SW480 (cell line): ENCODE measurements at regions not wholly inside any gene's neighbourhood (a gene's known extent, or its start where the extent isn't known, plus 50 kb on each side); places are given as distances from the start of the nearest gene placed in this dataset.
"Not testable (repeated sequence)": the region's sequence is repeated elsewhere in the genome, so short reads cannot be mapped to it uniquely, and the experiment has no call there.

Source experiments
- DNase-seq: peaks from one replicate; pipeline ENCODE4 v3.0.0-alpha.2; 2016; ENCODE audit warnings: low spot score

- DNase-seq = no peak
Measured at GRCh38 chr19:28150129-28150528, 1062.8 kb downstream of the UQCRFS1 start.

GRCh38 chr19:28148554-28148953 lies 1064.4 kb downstream of the UQCRFS1 start:
- no peak for DNase-seq

- DNase-seq = no peak
Measured at GRCh38 chr19:28142258-28142657, 1070.7 kb downstream of the UQCRFS1 start.

- DNase-seq = no peak
Measured at GRCh38 chr19:28140201-28140600, 1072.8 kb downstream of the UQCRFS1 start.

- no peak for DNase-seq
Measured at GRCh38 chr19:28137772-28138171, 1075.2 kb downstream of the UQCRFS1 start.

GRCh38 chr19:28136796-28137195 lies 1076.2 kb downstream of the UQCRFS1 start:
- no peak for DNase-seq

GRCh38 chr19:28135825-28136224 lies 1077.1 kb downstream of the UQCRFS1 start:
- DNase-seq = no peak

- no peak for DNase-seq
Measured at GRCh38 chr19:28134311-28134710, 1078.6 kb downstream of the UQCRFS1 start.

GRCh38 chr19:28130881-28131280 lies 1082.1 kb downstream of the UQCRFS1 start:
- DNase-seq = not testable (repeated sequence)

- DNase-seq = no peak
Measured at GRCh38 chr19:28130066-28130511, 1082.9 kb downstream of the UQCRFS1 start.

GRCh38 chr19:28128341-28128740 lies 1084.6 kb downstream of the UQCRFS1 start:
- no peak for DNase-seq

- no peak for DNase-seq
Measured at GRCh38 chr19:28126135-28126898, 1086.6 kb downstream of the UQCRFS1 start.

GRCh38 chr19:28122734-28123133 lies 1090.2 kb downstream of the UQCRFS1 start:
- DNase-seq = no peak

GRCh38 chr19:28118235-28118634 lies 1094.7 kb downstream of the UQCRFS1 start:
- no peak for DNase-seq

GRCh38 chr19:28117143-28117542 lies 1095.8 kb downstream of the UQCRFS1 start:
- DNase-seq = no peak

GRCh38 chr19:28116379-28116778 lies 1096.6 kb downstream of the UQCRFS1 start:
- DNase-seq = not testable (repeated sequence)

GRCh38 chr19:28103921-28104320 lies 1109.0 kb downstream of the UQCRFS1 start:
- DNase-seq = no peak

- DNase-seq = not testable (repeated sequence)
Measured at GRCh38 chr19:28084659-28085157, 1128.2 kb downstream of the UQCRFS1 start.

GRCh38 chr19:28076628-28077027 lies 1136.3 kb downstream of the UQCRFS1 start:
- no peak for DNase-seq

- DNase-seq = no peak
Measured at GRCh38 chr19:28075229-28075628, 1137.7 kb downstream of the UQCRFS1 start.

- DNase-seq = no peak
Measured at GRCh38 chr19:28074773-28075172, 1138.2 kb downstream of the UQCRFS1 start.

GRCh38 chr19:28067882-28068281 lies 1145.1 kb downstream of the UQCRFS1 start:
- no peak for DNase-seq

GRCh38 chr19:28066988-28067387 lies 1146.0 kb downstream of the UQCRFS1 start:
- no peak for DNase-seq

- DNase-seq = no peak
Measured at GRCh38 chr19:28066161-28066560, 1146.8 kb downstream of the UQCRFS1 start.
